ENCODE measurements at regions not wholly inside any gene's neighbourhood (a gene's known extent, or its start where the extent isn't known, plus 50 kb on each side); places are given as distances from the start of the nearest gene placed in this dataset.

DNA sequence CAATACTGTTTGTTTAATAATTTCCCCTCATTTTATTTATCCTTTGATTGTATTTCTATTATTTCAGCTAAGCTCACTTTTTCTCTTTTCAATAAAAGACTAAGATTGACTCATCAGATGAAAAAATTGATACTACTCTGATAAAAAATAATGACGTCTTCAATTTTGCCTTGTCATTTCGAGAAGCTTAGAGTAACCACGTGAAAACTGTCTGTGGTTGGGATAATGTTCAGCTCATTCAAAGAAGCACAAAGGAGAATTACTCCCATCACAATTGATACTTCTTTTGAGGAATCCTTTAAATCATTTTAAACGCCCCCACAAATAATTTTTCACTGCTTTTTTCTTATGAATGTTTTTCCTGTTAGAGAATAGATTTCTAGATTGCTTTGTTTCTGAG lies 318.7 kb upstream of the SLITRK1 start:
- H3K4me3 ChIP-seq = no peak overlapping the region

DNA sequence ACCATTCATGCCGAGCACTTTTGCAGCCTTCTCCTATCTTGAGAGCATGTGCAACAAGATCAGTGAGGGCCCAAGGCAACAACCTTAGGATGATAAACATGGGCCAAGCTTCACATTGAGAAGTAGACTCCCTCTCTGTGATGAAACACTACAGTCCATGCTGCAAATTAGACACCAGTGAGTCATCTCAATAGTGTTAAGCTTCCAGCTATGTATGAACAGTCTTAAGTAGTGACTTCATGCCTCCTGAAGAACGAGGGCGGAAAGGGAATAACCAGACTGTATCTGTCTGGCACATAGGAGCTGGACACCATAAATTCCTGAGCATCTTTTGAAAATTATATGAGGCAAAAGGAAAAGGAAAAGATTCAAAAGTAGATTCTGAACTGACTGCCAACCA lies 309.9 kb upstream of the SLITRK1 start:
- no peaks in the 10 kb centered on the region for H3K27me3 ChIP-seq
- no peak overlapping the region for H3K27ac ChIP-seq
- no peak overlapping the region for H3K4me3 ChIP-seq
- intact Hi-C loops (cut with DNase I) = no loop called here
- DNase-seq = no peak
- H3K9me3 ChIP-seq (replicated peaks in 1 of 3) = peaks cover 0 to 7% (median 0%) of the 10 kb centered on the region in 3 donors
- H3K4me1 ChIP-seq (replicated peaks in 1 of 2) = no peaks in the 10 kb centered on the region
- TF ChIP-seq, protein P1, sequence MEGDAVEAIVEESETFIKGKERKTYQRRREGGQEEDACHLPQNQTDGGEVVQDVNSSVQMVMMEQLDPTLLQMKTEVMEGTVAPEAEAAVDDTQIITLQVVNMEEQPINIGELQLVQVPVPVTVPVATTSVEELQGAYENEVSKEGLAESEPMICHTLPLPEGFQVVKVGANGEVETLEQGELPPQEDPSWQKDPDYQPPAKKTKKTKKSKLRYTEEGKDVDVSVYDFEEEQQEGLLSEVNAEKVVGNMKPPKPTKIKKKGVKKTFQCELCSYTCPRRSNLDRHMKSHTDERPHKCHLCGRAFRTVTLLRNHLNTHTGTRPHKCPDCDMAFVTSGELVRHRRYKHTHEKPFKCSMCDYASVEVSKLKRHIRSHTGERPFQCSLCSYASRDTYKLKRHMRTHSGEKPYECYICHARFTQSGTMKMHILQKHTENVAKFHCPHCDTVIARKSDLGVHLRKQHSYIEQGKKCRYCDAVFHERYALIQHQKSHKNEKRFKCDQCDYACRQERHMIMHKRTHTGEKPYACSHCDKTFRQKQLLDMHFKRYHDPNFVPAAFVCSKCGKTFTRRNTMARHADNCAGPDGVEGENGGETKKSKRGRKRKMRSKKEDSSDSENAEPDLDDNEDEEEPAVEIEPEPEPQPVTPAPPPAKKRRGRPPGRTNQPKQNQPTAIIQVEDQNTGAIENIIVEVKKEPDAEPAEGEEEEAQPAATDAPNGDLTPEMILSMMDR (IDR thresholded peaks at IDR 0.05) = no peak
- no peak for TF ChIP-seq POLR2A (IDR thresholded peaks at IDR 0.05)
- no peaks in the 10 kb centered on the region for H3K36me3 ChIP-seq (replicated peaks in 1 of 2)
- 83 to 94% (median 88%) methylated on average over 3 of the region's 3 CpGs for WGBS, 4 donors

More for the DNA sequence above, 318.7 kb upstream of the SLITRK1 start:
- Histone ChIP-seq H3K4me1 (replicated peaks in 1 of 2) (no peaks in the 10 kb centered on the region), H3K27ac (no peak overlapping the region), H3K36me3 (replicated peaks in 1 of 2) (no peaks in the 10 kb centered on the region), H3K27me3 (no peaks in the 10 kb centered on the region), H3K9me3 (replicated peaks in 1 of 3) (no peaks in the 10 kb centered on the region)
- WGBS, 4 donors = 54 to 69% (median 60%) methylated on average over 4 of the region's 4 CpGs
- no peak for DNase-seq
- TF ChIP-seq, protein P1 (IDR thresholded peaks at IDR 0.05) = no peak
- TF ChIP-seq POLR2A (IDR thresholded peaks at IDR 0.05) = no peak
- intact Hi-C loops (cut with DNase I) = no loop called here

DNA sequence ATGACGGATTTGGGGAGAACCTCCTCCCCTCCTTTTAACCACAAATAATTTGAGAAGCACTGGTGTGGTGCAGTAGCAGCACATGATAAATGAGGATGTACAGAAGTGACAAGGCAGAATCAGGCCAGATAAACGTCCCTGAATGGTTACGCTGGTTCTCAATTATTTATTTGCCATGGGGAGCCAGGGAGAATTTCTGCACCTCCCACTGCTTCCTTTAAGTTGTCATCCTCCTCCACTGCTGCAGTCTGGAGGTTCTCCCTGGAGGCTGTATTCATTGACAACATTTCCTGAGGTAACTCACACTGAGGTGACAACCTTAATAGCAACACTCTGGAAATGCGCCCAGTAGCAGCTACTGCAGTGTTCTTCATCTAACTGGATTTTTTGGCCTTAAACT lies 308.9 kb upstream of the SLITRK1 start:
- no peak for TF ChIP-seq POLR2A (IDR thresholded peaks at IDR 0.05)
- TF ChIP-seq, protein P1 (IDR thresholded peaks at IDR 0.05) = no peak
- 44 to 57% (median 55%) methylated on average over 4 of the region's 4 CpGs for WGBS, 4 donors

DNA sequence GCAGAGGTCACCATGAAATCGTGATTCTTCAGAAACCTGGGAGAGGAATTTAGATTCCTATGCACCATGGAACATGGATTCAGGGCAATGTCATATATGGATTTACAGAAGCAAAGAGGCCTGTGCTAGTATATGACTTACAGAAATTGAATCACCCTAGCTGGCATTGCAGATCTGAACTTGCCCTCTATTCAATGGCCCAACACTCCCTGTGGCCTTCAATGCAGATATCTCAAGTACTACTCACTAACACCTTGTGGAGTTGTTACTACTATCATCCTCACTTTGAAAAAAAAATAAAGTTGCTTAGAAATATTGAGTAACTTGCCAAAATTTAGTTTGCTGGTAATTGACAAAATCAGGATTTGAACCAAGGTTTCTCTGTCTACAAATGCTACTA lies 305.4 kb upstream of the SLITRK1 start:
- 64 to 92% (median 74%) methylated on average over 1 of the region's 1 CpG for WGBS, 4 donors
- H3K4me3 ChIP-seq = no peak overlapping the region
- H3K27ac ChIP-seq = no peak overlapping the region
- intact Hi-C loops (cut with DNase I) = no loop called here
- no peaks in the 10 kb centered on the region for H3K36me3 ChIP-seq (replicated peaks in 1 of 2)
- H3K4me1 ChIP-seq (replicated peaks in 1 of 2) = no peaks in the 10 kb centered on the region
- TF ChIP-seq POLR2A (IDR thresholded peaks at IDR 0.05) = no peak
- TF ChIP-seq, protein P1 (IDR thresholded peaks at IDR 0.05) = no peak
- H3K27me3 ChIP-seq = no peaks in the 10 kb centered on the region
- DNase-seq = no peak
- no peaks in the 10 kb centered on the region for H3K9me3 ChIP-seq (replicated peaks in 1 of 3)

More for the DNA sequence above, 308.9 kb upstream of the SLITRK1 start:
- DNase-seq = no peak
- peaks cover 0 to 7% (median 0%) of the 10 kb centered on the region in 3 donors for H3K9me3 ChIP-seq (replicated peaks in 1 of 3)
- H3K36me3 ChIP-seq (replicated peaks in 1 of 2) = no peaks in the 10 kb centered on the region
- H3K27ac ChIP-seq = no peak overlapping the region
- no peaks in the 10 kb centered on the region for H3K27me3 ChIP-seq
- H3K4me1 ChIP-seq (replicated peaks in 1 of 2) = no peaks in the 10 kb centered on the region
- intact Hi-C loops (cut with DNase I) = no loop called here
- no peak overlapping the region for H3K4me3 ChIP-seq

Measured in adrenal gland (tissue), 9 donors.